NCI-H1694 (cell line): ENCODE measurements at regions not wholly inside any gene's neighbourhood (a gene's known extent, or its start where the extent isn't known, plus 50 kb on each side); places are given as distances from the start of the nearest gene placed in this dataset.
"Not testable (repeated sequence)": the region's sequence is repeated elsewhere in the genome, so short reads cannot be mapped to it uniquely, and the experiment has no call there.

ENCODE experiments used
- DNase-seq: peaks from one replicate; lab custom pipeline; 2025; lab: John Stamatoyannopoulos, UW

GRCh38 chr5:121319292-121319691 lies 532.4 kb upstream of the FTMT start:
- DNase-seq: no peak

- no peak for DNase-seq
Measured at GRCh38 chr5:121325930-121326329, 525.8 kb upstream of the FTMT start.

- no peak for DNase-seq
Measured at GRCh38 chr5:121350181-121350930, 501.3 kb upstream of the FTMT start.

GRCh38 chr5:121366515-121366914 lies 485.2 kb upstream of the FTMT start:
- no peak for DNase-seq

- no peak for DNase-seq
Measured at GRCh38 chr5:121373371-121373770, 478.3 kb upstream of the FTMT start.

- DNase-seq: no peak
Measured at GRCh38 chr5:121377461-121377860, 474.2 kb upstream of the FTMT start.

GRCh38 chr5:121378046-121378445 lies 473.6 kb upstream of the FTMT start:
- DNase-seq: no peak

- no peak for DNase-seq
Measured at GRCh38 chr5:121378559-121379359, 472.9 kb upstream of the FTMT start.

GRCh38 chr5:121380066-121380465 lies 471.6 kb upstream of the FTMT start:
- DNase-seq: no peak

GRCh38 chr5:121384359-121384758 lies 467.3 kb upstream of the FTMT start:
- DNase-seq: no peak

- DNase-seq: no peak
Measured at GRCh38 chr5:121386334-121386733, 465.3 kb upstream of the FTMT start.

GRCh38 chr5:121396716-121397115 lies 455.0 kb upstream of the FTMT start:
- DNase-seq: no peak

GRCh38 chr5:121399879-121400278 lies 451.8 kb upstream of the FTMT start:
- no peak for DNase-seq

- DNase-seq: no peak
Measured at GRCh38 chr5:121408778-121409177, 442.9 kb upstream of the FTMT start.

- no peak for DNase-seq
Measured at GRCh38 chr5:121415270-121415669, 436.4 kb upstream of the FTMT start.

GRCh38 chr5:121421646-121422045 lies 430.0 kb upstream of the FTMT start:
- no peak for DNase-seq

- DNase-seq: no peak
Measured at GRCh38 chr5:121424976-121425375, 426.7 kb upstream of the FTMT start.

GRCh38 chr5:121426153-121426552 lies 425.5 kb upstream of the FTMT start:
- no peak for DNase-seq

- DNase-seq: no peak
Measured at GRCh38 chr5:121429761-121430160, 421.9 kb upstream of the FTMT start.

GRCh38 chr5:121430538-121430937 lies 421.1 kb upstream of the FTMT start:
- DNase-seq: no peak

GRCh38 chr5:121445511-121445910 lies 406.2 kb upstream of the FTMT start:
- DNase-seq: no peak

GRCh38 chr5:121462441-121462840 lies 389.2 kb upstream of the FTMT start:
- DNase-seq: no peak

GRCh38 chr5:121471222-121471621 lies 380.5 kb upstream of the FTMT start:
- not testable (repeated sequence) for DNase-seq
